ENCODE measurements at regions not wholly inside any gene's neighbourhood (a gene's known extent, or its start where the extent isn't known, plus 50 kb on each side); places are given as distances from the start of the nearest gene placed in this dataset.
"Not testable (repeated sequence)": the region's sequence is repeated elsewhere in the genome, so short reads cannot be mapped to it uniquely, and the experiment has no call there.

GRCh38 chr7:48992816-48993215 lies 68.5 kb downstream of the CDC14C start:
- no peak for DNase-seq

GRCh38 chr7:49001610-49002033 lies 77.3 kb downstream of the CDC14C start:
- DNase-seq = peak; percentile 5

DNA sequence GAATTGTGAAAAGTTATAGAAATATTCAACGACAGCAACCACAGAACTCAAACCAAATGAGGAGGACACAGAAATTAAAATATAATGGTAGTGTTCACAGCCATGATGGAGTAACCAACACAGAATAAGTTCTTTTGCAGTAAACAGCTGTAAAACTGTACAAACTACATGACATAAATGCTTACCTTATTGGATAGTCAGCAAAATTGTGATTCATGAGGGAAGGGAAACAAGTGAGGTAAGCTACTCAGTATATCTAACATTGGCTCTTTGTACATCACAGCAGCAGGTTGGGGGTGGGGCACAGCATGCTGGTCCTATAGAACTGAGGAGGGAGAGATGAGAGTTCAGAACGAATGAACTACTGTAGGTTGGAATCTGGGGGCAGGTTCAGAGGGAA lies 86.4 kb downstream of the CDC14C start:
- no peak for DNase-seq

- no peak for DNase-seq
Observed at GRCh38 chr7:49014870-49015269, 90.5 kb downstream of the CDC14C start.

DNA sequence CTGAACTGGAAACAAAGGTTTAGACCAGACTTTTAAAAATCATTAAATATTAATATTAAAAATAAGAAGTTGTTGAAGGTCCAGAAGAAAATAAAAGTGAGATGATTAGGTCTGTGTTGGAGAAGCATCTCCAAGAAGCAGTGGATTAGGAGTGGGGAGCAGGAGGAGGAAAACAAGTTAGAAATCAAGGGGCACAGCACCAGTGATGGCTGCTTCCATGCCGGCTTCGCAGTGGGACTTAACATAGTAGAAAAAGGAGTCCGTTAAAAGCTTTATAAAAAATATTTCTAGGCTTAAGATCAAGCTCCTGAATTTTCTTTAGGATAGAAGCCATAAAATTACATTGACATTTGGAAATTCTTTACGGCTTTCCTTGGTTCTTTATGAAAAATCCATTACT lies 95.8 kb downstream of the CDC14C start:
- DNase-seq = no peak

GRCh38 chr7:49022448-49022847 lies 98.1 kb downstream of the CDC14C start:
- no peak for DNase-seq

DNA sequence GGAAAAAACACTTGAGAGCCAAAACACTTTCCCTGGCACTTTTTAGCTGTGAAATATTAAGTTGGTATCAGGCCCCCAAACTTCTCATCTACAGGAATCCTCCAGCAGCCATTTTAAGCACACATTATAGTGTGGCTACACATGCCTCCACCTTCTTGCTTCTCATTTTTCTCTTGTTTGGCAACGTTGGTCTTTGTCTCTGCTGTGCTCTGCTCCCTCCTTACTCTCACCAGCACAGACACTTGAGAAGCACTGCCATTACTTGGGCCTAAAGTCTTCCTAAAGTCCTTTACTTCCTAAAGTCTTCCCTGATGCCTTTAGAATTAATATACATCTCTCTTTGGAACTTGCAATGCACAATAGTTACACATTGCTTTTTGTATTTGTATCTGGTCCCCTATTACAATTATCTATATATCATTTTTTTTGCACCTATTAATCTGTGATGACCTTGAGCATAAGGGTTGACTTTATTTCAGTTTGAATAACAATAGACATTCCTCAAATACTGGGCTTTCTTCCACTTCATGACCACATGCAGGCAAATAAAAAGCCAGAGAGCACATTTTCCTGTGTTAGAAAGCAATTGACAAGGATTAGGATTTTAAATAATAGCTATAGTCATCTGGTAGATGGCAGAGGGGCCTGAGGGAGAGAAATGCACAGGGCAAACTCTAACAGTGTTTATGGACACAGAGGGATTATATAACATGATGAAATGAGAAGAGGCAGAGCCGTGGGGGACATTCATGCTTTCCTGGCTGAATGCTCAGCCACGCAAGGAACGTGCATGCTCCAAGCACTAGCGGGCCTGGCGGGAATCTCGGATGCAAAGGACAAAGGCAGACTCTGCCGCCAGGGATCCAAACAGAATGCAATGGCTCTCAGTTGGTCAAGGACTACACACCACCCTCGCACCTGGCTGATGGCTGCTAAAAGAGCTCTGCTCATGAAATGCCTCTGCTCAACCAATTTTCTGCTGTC lies 99.3 kb downstream of the CDC14C start:
- DNase-seq = no peak

DNA sequence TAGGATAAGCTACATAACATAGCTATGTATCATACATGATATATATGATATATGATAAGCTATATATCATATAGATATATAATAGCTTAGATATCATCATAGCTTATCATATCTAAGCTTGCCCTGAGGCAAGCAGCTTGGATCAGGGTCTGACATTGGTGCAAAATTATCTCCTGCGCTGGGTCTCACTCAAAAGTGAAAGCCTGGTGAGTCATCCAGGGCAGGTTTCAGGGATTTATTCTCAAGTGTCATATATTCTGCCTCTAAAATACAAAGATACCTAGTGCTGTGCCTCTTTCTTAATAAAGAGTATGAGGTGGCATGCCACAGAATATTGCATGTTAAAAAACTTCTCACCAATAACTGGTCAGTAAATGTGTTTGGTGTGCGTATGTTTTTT lies 105.9 kb downstream of the CDC14C start:
- no peak for DNase-seq

- not testable (repeated sequence) for DNase-seq
Observed at GRCh38 chr7:49033140-49033539, 108.8 kb downstream of the CDC14C start.

GRCh38 chr7:49037346-49038210 lies 113.2 kb downstream of the CDC14C start:
- DNase-seq = no peak

DNA sequence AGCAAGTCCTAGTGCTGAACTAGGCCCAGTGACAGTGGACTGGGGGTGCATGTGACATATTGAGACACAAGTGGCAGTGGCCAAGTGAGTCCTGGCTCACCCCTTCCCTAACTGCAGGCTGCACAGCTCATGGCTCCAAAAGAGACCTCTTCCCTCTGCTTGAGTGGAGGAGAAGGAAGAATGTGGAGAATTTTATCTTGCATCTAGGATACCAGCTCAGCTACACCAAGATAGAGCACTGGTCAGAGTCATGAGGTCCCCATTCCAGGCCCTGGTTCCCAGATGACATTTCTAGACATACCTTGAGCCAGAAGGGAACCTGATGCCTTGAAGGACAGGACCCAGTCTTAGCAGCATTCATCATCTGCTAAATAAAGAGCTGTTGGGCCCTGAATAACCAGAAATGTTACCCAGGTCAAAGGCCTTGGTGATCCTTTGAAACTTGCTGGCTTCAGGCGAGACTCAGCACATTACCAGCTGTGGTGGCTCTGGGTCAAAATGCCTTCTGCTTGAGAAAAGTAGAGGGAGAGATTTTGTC lies 114.5 kb downstream of the CDC14C start:
- no peak for DNase-seq

- DNase-seq = no peak
Observed at GRCh38 chr7:49060743-49061142, 136.4 kb downstream of the CDC14C start.

DNA sequence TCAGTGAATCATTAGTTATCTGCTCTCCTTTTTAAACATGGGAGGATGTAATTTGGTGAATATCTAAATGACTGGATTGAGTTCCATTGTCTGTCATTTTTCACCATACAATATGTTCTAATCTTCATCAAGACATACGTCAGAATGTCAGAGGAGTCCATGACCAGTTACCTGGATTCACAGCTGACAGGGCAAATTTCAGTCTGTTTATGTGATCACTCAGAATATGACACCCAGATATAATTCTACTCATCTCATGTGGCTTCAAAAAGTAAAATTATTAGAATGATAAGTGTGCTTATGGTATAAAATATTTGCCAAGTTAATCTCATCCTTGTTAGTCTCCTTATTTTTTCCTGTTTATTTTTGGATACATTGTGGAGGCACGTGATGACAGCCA lies 150.2 kb downstream of the CDC14C start:
- DNase-seq = no peak

DNA sequence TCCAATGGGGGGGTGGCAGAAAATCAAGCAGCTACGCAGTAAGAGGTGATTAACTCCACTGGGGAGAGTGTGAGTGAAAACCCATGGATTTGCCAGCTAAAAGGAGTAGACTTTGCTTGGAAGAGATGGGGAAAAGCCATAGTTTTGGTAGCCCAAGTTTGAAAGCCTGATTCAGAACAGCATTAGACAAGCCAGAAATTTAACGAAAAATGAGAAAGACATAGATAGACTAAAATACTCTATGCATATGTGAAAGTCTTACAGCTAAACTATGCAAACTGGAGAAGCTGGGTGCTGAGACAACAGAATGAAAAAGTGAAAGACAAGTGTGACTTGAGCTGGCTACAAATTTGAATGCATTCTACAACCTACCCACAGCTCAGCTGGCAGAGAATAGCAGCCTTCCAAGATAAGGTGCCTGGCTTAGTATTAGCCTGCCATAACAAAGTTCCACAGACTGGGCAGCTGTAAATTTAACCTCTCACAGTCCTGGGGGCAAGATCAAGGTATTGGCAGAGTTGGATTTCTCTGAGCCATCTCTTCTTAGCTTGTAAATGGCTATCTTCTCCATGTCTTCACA lies 156.6 kb downstream of the CDC14C start:
- no peak for DNase-seq

DNA sequence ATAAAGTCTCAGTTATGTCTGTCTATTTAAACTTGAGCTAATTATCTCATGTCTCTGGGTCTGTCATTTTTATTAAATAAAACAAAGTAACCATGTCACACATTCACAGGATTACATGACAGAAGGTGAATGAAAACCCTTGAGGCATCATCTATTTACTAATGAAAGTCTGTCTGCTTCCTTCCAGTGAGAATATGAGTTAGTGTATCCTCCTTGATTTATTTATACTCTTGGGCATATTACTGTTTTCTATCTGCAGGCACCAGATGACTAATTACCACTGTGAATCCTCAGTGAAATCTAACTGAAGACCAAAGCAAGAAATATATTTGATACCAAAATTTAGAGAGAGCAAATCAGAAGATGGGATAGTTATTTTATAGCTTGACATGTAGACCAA lies 163.7 kb downstream of the CDC14C start:
- DNase-seq = no peak

DNA sequence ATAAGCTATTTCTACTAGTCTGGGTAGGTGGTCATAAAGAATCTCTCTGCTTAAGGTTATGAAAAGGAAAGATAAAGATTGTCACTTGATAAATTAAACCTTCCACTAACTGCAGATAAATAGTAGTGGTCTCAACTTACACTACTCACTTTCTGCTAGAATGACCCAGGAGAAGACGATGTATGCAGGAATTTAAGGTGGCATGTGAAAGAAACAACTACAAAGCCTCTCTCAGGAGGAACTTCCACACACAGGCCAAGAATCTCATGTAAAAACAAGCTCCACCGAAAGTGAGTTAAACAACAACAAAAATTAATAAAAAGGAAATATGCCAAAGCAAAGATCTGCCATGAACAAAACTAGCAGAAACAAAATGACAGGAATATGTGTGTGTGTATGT lies 165.4 kb downstream of the CDC14C start:
- DNase-seq = no peak

DNA sequence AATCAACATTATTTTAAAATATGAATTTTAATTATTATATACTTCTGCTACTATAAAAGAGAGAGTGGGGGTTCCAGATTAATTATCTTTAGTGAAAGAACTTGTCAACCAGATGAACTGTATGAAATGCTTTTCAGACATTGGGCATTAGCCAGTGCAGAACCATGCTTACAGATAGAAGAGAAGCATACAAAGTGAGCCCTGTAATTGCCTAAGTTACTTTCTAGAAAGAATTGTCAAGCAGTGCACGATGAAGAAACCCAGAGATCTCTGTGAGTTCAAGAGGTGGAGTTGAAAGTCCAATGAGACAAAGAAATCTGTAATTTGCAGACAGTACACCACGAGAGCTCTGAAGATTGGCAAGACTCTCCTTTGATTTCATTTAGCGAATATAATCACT lies 166.7 kb downstream of the CDC14C start:
- DNase-seq = no peak

DNA sequence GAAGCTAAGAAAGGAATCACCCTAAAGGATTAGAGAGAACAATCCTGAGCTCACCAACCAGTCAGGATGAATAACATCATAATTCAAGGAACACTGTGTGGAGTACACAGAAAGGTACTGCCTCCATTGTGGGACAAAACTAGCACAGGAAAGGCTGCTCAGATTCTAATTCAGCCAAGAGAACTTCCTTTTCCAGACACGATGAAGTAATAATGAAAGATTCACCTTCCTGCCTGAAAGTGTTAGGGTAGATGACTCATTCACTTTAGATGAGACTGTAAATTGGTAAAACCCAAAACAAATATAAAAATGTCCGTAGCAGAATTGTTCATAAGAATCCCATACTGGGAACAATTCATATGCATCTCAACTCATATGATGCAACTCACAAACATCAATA lies 167.2 kb downstream of the CDC14C start:
- DNase-seq = no peak

DNA sequence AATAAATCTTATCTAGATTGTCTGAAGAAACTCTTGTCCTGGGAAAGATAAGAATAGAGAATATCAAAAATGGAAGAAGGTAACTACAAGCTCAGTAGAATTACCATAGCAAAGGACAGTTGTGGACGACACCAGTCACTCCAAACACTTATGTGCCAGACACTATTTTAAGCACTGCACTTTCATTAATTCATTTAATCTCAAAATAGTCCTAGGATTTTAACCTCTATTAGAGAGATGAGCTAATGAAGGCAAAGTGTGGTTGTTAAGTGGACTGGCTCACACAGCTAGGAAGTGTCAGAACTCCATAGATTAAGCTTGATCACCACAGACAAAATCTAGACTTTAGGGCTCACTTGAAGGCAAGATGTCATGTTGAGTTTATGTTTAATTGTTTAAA lies 168.9 kb downstream of the CDC14C start:
- DNase-seq = no peak

DNA sequence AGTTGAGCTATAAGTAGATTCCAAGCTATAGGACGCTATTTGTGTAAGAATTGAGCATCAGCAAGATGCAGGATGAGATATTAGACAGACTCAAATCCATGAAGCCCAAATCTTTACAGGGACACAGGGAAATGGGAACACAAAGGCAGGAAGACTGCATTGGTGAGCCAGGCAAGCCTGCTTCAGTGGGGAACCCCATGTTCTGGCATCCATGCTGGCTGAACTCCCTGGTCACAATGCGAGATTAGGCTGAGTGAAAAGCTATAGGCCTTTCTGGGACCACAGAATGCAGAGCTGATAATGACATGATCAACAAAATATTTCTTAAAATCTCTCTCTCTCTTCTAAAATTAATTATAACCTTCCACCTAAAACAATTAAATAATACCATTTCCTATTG lies 170.5 kb downstream of the CDC14C start:
- DNase-seq = no peak

- peak; percentile 7 for DNase-seq
Observed at GRCh38 chr7:49099587-49100326, 175.4 kb downstream of the CDC14C start.
